ENCODE measurements at regions not wholly inside any gene's neighbourhood (a gene's known extent, or its start where the extent isn't known, plus 50 kb on each side); places are given as distances from the start of the nearest gene placed in this dataset.

DNA sequence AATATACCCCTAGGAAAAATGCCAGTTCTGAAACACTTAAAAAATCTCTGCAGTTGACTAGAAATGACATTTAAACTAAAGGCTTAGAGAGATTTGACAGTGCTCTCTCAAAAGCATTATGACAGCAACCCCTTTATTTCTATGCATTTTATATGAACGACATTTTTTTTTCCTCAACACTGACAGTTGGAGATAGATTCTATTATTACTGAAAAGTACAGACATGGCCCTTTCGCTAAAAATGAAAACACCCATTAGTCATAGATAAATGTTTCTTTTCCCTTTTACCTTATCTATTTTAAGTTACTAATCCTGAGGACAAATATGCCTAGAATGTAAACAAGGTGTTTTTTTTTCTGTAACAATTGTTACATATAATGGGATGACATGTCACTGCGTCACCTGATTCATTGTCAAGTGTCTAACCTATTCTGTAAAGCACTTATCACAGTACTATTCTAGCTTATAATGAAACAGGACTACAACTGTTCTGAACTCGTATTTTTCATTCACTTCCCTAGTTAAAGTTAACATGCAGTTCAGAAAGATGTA, 1169.6 kb upstream of the CRIM1 start:
- TF ChIP-seq CTCF (IDR thresholded peaks at IDR 0.05; ENCODE audit: low read depth, low read length), result no peak
- TF ChIP-seq POLR2A (IDR thresholded peaks at IDR 0.05; ENCODE audit: extremely low read depth, insufficient read length), result no peak
- no peak for TF ChIP-seq MAX (IDR thresholded peaks at IDR 0.05; ENCODE audit: low read depth, low read length)
